GM21367 (cell line): ENCODE measurements at regions not wholly inside any gene's neighbourhood (a gene's known extent, or its start where the extent isn't known, plus 50 kb on each side); places are given as distances from the start of the nearest gene placed in this dataset.
A peak's percentile ranks its signal among the peaks of the same experiment; 100 is the strongest.

Experiments used
- ATAC-seq: cut with Tn5 transposase; IDR thresholded peaks from one replicate; pipeline ENCODE4 v1.9.1; 2021; ENCODE audit not compliant: unreplicated experiment

DNA sequence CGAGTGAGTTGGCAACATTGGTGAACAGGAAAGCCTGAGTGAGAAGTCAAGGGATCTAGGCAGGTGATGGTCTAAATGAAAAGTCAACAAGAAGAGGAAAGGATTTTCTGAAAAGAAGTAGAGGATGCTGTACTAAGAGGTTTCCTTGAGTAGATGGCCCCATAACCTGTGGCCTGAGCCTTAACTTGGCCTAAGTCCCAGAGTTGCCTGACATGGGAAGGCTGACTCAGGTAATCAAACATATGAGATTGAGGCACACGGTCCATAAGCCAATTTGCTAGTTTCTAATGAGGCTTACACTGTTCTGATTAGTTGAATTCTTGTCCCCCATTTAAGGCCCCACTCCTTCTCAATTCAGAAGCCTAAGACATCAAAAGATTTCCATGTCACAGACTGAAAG is 262.5 kb upstream of the LMCD1 start:
- no peak for ATAC-seq

DNA sequence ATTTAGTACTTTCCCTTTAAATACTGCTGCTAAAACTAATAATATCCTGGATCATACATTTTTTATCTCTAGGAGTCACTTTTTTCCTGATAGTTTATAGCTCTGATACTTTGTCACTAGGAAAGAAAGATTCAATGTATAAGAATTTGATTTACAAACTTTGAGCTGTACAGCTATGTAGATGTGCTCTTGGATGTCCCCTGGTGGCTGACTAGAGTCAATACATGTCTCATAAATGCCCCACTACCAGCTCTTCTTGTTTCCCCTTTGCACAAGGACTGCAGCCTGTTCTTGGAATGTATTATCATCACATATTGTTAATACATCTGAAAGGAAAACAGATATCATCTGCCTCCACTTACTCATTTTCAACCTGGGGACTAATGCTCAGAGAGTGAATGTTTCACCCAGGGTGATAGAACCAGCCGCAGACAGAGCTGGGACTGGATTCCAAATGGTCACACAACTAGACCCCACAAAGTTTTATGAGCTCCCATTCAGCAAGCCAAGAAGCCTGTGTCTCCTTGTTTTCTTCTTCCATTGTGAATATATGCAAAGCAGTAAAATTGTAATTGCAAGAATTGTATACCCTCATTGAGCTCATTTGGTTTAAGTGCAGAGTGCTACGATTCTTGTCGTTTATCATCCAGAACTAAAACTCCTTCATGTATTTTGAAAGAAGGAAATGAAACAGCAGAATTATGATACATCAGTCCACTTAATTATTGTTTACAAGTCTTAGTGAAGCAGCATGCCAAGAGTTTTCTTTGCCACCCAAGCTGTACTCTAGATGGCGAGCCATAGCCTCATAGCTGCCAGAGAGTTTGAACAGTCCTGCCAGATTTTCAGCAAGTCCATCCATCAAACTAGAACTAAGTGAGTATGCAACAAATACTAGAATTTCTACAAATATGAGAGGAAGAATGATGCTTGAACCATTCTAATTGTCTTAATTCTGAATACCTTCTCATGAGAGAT is 261.6 kb upstream of the LMCD1 start:
- ATAC-seq = peak; percentile 96

DNA sequence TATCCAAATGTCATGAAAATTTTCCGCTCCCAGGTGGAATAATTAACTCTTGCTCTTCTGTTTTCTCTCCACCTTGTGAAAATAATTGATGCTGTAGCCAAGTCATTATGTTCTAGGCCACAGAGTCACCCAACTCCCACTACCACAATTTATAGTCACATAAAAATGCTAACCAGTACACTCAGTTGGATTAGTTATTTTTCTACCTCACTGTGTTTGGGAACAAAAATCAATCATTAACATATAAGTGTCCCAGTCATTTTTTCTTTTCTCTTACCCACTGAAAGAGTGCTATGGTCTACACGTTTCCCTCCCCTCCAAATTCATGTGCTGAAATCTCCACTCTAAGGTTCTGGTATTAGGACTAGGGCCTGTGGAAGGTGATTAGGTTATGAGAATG is 255.6 kb upstream of the LMCD1 start:
- no peak for ATAC-seq

DNA sequence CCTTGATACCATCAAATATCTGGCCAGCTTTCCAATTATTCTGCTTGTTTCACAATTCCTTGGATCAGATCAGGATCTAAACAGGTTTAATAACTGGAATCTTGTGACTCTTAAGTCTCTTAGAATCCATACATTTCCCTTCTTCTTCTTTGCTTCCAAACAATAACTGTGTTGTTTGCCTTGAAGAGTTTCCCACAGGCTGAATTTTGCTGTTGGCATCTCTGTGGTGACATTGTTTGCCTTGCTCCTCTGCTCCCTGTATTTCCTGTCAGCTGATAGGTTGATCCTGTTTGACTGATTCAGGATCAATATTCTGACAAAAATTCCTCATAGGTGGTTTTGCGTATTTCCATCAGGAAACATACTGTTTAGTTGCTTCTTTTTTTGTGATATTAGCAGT is 248.4 kb upstream of the LMCD1 start:
- ATAC-seq = no peak

DNA sequence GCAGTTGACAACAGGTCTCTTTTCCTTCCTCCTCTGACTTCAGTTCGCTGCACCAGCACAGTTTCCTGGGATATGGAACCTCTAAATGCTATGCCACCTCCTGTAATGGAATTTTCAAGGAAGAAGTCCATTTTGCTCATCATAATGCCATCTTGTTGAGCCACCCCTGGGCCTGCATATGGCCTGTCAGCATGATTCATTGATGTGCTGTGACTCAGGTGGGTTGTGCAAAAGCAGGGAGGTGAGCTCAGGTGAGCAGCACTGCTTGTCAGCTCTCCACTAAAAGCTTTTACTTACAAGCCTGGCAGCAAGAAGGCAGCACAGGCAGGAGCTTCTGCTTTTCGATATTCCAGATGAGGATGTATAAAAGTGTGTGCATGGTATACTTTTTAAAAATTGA is 247.1 kb upstream of the LMCD1 start:
- no peak for ATAC-seq

DNA sequence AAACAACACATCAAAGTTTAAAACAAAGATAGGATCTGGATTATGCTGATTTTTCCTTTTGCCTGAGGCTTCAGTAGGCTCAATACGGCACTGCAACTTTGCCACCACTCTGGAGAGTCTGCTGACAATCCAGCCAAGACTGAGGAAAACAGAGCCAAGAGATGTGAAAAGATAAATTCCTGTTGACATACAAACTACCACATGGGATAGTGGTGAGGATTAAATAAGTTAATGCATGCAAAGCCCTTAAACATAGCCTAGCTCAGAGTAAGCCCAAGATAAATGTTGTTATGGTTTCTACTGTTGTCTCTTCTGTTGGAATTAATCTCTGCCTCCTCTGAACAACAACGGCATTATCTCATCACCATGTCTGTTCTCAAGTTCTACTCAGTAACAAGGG is 245.9 kb upstream of the LMCD1 start:
- ATAC-seq = no peak

DNA sequence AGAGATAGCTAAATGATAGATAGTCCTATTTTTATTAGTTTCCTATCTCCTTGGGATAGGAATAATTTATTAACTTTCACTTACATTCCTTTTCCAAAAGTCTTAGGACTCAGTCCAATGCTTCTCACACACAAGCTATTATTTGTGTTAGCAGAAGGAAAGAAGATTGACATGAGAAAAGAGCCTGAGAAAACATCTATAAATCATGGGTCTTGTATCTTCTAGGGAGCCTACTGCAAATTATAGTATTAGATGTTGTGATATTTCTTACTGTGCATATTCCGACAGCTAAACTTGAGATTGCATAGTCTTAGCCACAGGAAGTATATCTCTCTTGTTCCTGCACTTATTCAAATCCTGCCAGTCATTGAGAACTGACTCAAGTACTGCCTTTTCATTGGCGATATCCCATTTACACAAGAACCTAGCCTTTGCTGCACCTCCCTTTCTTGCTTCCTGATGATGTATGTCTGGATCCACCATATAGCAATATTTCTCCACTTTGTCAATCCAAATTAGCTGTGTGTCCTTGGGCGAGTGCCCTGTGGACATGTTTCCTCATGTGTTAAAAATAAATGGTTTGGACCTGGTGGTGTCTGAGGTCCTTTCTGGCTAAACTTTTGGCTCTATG is 245.1 kb upstream of the LMCD1 start:
- ATAC-seq = no peak

DNA sequence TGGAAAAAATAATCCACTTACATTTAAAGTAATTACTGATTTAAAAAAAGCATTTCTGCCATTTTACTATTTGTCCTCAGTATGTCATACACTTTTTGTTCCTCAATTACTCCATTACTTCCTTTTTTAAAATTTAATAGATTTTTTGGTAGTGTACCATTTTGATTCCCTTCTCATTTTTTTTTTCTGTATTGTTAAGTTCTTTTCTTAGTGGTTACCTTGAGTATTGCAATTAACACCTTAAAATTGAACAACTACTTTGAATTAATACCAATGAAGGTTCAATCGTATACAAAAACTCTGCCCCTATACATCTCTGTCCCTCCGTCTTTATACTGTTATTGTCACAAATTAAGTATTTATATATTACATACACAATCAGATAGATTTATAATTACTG is 240.6 kb upstream of the LMCD1 start:
- no peak for ATAC-seq

DNA sequence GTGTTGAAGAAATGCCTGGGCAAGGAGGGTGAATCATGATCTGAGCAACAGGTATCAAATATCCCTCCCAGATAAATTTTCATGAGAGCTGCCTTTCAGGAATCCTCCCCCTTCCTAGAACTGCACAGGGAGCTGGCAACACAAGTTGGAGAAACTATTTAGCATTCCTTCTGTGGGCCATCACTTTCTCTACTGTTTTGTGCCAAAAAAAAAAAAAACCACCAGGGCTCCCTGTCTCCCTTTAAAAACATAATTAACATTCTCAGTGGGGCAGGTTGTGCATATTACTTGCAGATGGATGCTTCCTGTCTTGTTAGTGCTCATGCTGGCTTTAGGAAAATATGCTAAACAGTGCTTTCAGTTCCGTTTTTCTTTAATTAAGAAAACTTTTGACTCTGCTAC is 234.9 kb upstream of the LMCD1 start:
- no peak for ATAC-seq

DNA sequence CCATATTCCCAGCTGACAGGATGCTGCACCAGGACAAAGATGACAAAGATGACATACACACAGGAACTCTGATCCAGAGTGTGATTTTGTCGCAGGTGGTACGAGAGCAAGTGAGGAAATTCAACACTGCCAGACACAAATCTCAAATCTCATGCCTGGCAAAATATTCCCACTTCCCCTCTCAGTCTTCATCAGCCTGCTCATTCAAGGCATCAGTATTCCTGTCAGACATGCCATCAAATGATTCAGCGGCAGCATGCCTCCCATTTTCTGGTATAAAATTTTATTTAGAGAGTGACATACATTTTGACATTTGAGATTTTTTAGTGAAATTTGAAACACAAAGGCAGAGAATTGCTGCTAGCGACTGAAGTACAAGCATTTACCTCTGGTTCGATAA is 228.1 kb upstream of the LMCD1 start:
- no peak for ATAC-seq

DNA sequence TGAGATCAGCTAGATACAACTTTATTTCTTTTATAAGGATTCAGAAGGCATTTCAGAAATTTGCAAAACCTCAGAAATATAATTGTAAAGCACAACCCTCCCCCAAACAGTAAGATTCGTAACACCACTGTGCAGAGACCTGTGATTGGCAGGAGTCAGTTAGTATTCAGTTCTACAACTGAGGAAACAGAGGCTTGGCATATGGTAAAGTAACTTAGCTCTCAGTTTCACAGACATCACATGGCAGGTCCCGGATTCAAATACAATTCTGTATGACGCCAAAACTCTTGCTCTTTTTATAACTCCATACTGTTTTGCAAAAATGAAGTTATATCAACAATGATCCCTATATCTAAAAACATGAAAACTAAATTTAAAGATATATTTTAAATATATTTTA is 225.6 kb upstream of the LMCD1 start:
- no peak for ATAC-seq

DNA sequence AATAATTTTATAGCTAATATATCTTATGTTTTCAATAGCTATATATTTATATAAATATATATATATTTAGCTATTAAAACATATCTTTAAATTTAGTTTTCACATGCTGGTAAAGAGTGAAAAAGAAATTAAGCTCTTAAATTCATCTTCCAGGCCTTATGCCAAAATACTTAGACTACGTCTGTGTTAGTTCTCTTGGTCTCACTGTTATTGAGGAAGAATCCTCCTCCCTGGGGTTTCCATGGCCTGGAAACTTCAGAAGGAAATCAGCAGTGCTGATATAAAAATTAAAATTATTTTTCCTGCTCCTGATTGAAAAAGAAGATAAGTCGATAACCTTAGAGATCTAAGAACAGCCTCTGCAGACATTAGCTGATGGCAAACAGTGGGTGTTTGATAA is 225.1 kb upstream of the LMCD1 start:
- no peak for ATAC-seq

DNA sequence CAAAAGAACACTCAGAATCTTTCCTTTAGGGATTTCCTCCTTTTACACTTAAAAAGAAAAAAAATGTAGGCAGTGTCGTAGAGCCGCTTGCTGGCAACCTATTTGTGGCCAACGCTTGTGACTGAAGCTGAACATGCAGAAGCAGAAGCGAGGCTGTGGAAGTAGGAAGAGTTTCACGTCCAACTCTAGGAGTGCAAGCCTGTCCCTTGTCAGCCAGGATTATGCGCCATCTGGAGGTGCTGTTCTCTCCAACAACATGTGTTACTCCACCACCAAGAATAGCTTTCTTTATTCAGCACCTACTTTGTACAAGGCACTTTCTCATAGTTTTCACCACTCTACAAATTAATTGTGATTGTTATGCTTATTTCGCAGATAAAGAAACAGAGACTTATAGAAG is 223.2 kb upstream of the LMCD1 start:
- no peak for ATAC-seq

DNA sequence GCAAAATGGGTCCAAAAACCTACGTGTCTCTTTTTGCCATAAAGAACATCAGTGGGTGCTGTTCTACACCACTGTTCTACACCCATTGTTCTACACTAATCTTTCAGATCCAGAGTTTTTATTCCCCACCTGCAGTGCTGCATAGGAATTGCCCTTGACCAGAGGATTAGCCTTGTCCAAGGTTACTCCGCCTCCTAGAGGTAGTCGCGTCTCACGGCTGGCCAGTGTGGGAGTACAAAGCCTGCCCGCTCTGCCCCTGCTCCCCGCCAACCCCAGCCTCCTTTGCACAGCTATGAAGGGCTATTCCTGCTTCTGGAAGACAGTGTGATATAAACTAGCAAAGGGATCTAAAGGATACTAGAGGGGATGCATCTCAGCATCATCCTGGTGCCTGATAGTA is 222.1 kb upstream of the LMCD1 start:
- ATAC-seq = no peak

DNA sequence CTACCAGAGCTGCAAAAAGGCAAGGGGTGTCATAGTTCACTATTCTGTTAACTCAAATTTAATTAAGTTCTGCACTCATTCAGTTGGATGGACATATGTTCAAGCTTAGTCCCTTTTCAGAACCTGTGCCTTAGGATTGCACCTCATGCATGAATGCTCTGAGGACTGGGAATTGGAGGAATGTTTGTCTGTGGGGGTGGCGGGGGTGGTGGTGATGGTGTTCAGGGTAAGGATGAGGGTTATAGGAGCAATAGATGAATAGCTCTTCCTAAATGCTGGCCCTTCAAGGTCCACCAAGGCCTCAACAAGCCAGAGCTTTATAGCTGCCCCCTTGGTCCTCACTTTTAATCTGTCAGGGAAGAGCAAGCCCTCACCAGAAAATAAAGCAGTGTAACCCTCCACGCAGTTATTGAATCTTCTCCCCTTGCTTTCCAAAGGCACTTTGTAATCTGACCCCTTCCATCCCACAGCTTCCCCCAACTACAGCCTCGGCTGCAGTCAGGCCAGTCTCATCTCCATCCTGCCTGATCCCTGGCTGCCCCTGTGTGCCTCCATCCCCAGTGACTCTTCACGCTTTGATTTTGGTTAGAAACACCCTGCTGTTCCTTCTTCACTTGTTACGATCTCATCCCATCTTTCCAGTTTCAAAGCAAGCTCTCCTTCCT is 221.6 kb upstream of the LMCD1 start:
- ATAC-seq = no peak

DNA sequence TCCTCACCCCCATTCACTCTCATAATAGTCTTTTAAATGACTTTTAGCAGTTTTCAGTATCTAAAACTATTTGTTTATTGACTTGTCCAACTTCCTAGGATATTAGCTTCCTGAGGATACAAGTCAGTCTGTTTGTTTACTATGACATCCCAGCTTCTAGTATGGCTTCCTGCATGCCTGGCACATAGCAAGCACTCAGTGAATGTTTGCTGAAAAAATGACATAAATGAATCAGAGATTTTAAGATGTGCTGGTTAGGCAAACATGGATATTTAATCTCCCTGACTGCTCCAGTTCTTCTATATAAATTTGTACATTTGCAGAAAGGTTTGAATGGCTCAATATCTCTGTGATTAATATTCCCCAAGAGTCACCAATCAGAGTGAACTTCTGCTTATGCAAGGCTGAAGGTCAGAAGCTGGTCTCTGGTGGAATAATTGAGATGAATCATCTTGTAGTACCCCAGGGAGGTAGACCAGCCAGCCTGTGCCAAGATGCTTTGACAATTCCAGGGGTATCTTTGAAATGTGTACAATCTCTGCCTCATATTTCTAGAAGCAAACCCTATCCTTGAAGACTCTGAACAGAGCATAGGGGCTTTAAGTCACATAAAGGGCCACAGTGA is 219.0 kb upstream of the LMCD1 start:
- ATAC-seq = no peak

DNA sequence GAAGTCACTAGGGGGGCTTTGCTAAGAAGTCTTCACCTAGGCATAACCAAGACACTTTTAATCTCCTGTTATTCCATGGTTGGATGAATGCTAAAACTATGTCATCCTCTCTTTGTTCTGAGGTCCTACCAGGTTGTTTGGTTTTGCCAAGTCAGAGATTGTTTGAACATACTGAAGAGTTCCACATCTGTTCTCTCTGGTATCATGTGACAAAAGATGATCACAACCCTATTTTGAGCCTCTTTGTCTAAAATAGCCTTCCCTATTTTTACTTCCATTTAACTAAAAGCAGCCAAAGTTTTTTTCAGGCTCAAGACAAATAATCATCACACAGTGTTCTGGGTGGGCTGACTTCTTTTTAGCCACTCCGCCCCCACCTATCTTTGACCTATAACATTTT is 218.4 kb upstream of the LMCD1 start:
- ATAC-seq = no peak

DNA sequence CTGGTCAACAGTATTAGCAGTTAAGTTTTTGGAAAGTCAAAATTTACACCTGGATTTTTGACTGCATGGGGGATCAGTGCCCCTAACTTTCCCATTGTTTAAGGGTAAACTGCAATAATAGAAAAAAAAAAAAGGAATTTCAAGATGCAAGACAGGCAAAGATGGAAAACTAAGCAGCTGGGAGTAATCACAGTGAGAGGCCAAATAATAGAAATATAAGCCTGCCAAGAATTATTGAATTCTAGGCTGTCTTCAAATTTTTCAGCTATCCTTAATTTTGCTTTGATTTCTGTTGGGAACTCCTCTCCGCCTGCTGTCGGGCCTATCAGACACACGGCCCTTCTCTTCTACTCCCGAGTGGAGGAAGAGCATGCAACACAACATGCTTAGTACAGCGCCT is 215.5 kb upstream of the LMCD1 start:
- no peak for ATAC-seq

DNA sequence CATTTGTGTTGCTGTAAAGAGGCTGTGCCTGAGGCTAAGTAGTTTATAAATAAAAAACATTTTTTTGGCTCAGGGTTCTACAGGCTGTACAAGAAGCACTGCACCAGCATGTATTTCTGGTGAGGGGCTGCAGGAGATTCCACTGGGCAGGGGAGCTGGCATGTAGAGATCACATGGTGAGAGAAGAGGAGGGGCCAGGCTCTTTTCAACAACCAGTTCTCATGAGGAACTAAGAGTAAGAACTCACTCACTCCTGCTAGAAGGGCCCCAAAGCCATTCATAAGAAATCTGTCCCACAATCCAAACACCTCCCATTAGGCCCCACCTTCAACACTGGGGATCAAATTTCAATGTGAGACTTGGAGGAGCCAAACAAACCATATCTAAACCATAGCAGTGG is 214.9 kb upstream of the LMCD1 start:
- no peak for ATAC-seq

DNA sequence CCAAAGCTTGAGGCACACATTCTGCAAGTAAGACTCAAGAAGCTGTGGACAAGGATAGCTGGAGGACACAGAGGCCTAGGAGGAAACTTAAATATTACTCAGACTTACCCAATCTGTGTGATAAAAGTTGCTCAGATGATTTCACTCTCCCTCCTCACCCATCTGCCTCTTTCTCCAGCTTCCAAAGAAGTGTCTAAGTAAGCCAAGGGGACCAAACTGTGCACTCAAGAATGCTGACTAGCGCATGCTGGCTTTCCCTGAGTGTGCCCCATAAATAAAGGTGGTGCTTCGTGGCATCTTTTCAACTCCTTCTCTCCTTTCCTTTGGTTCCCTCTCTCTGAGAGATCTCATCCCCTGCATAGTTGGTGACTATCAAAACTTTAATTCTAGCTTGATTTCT is 211.0 kb upstream of the LMCD1 start:
- no peak for ATAC-seq

DNA sequence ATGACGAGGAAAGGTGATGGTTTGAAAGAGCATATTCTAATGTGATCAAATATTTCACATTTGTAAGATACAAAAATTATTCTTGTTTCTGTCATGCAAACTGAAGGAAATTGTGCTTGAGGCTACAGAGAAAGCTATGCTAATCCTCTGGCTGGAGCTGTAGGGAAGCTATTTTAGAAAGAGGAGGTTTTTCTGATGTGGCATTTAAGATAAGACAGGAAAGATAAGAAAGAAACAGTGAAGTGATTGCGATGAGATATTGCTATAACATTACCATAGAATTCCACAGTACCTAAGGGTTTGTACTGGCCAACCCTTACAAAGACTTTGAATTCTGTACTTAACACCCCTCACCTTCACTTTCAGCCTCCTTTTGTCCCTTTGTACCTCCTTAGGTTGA is 205.2 kb upstream of the LMCD1 start:
- no peak for ATAC-seq
